DOHH2 (cell line): ENCODE measurements at regions not wholly inside any gene's neighbourhood (a gene's known extent, or its start where the extent isn't known, plus 50 kb on each side); places are given as distances from the start of the nearest gene placed in this dataset.

Source experiments
- CTCF ChIP-seq: fragments of 200-600 bp; sonication (generic); IDR thresholded peaks from one replicate; pipeline ENCODE4 v1.5.1; 2014; ENCODE audit warnings: antibody characterized with exemption, mild to moderate bottlenecking, low read depth, low read length; ENCODE audit not compliant: poor library complexity, severe bottlenecking
- EZH2phosphoT487 ChIP-seq: fragments of 200-600 bp; sonication (generic); IDR thresholded peaks from 2 replicates; pipeline ENCODE4 v1.6.1; 2017; ENCODE audit warnings: borderline replicate concordance, mild to moderate bottlenecking, antibody characterized with exemption, low read length, moderate library complexity, mixed read lengths

- TF ChIP-seq CTCF: no peak
- TF ChIP-seq EZH2phosphoT487: no peak
Measured at GRCh38 chr11:100528872-100529416, 158.1 kb upstream of the ARHGAP42 start.
